GM18951 (cell line): ENCODE measurements at regions not wholly inside any gene's neighbourhood (a gene's known extent, or its start where the extent isn't known, plus 50 kb on each side); places are given as distances from the start of the nearest gene placed in this dataset.
"Not testable (repeated sequence)": the region's sequence is repeated elsewhere in the genome, so short reads cannot be mapped to it uniquely, and the experiment has no call there.

Experiments used
- POLR2A ChIP-seq: IDR thresholded peaks from 4 replicates; pipeline ENCODE4 v1.6.1; 2011; ENCODE audit warnings: mild to moderate bottlenecking; ENCODE audit not compliant: insufficient read length, insufficient read depth; ENCODE audit errors: extremely low read depth
- in situ Hi-C: fragments of 300-500 bp; cut with MboI; formaldehyde crosslinking; loops from one replicate; pipeline ENCODE4 v1.12.0; 2022; ENCODE audit warnings: low sequenced_read_pairs, mixed read lengths, inconsistent platforms; ENCODE audit not compliant: unreplicated experiment

GRCh38 chr3:26428992-26429391 is 193.6 kb upstream of the LRRC3B start:
- in situ Hi-C loops: no loop called here
- TF ChIP-seq POLR2A: no peak

- in situ Hi-C loops: no loop called here
Measured at GRCh38 chr3:26437678-26438077, 184.9 kb upstream of the LRRC3B start.

GRCh38 chr3:26438325-26438940 is 184.1 kb upstream of the LRRC3B start:
- TF ChIP-seq POLR2A: no peak
- in situ Hi-C loops: no loop called here

More at GRCh38 chr3:26437678-26438077, 184.9 kb upstream of the LRRC3B start:
- no peak for TF ChIP-seq POLR2A

- TF ChIP-seq POLR2A: no peak
- in situ Hi-C loops: no loop called here
Measured at GRCh38 chr3:26438981-26439884, 183.3 kb upstream of the LRRC3B start.

GRCh38 chr3:26449996-26450395 is 172.6 kb upstream of the LRRC3B start:
- in situ Hi-C loops: no loop called here
- TF ChIP-seq POLR2A: no peak

DNA sequence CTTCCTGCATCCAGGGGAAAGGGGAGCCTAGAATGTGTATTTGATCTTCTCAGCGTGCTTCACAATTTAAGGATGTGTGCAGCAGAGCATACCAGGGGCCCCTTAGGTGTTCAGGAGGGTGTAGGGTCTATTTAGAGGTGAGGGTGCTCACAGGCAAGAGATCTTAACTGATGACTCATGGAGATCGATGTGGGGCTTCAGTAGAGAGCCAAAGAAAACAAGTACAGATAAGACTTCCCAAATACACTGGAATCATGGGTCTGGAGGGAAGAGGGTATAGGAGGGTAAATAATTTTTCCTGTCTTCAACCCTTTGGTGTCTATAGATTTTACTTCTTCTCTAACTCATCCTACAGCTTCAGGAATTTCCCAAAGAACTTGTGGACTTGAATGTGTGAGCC is 170.2 kb upstream of the LRRC3B start:
- in situ Hi-C loops: no loop called here

DNA sequence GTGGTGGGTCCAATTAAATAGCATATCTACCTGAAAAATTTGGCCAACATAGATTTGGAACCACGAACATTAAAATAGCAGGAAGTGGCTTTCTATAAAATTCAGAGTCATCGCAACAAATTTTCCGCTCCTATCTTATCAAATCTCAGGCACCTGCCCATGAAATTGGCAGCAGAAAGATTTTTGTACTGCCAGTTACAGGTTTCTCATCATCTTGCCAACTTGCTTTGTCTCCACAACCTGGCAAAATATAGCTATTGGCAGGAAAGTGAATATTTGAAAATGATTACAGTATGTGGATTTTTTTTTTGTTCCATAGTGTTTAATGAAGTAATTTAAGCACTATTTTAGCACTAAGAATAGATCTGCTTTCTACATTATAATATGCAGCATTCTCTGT is 161.6 kb upstream of the LRRC3B start:
- in situ Hi-C loops: no loop called here
- TF ChIP-seq POLR2A: no peak

More for the DNA sequence above, 170.2 kb upstream of the LRRC3B start:
- no peak for TF ChIP-seq POLR2A

- in situ Hi-C loops: no loop called here
- no peak for TF ChIP-seq POLR2A
Measured at GRCh38 chr3:26472345-26472744, 150.2 kb upstream of the LRRC3B start.

DNA sequence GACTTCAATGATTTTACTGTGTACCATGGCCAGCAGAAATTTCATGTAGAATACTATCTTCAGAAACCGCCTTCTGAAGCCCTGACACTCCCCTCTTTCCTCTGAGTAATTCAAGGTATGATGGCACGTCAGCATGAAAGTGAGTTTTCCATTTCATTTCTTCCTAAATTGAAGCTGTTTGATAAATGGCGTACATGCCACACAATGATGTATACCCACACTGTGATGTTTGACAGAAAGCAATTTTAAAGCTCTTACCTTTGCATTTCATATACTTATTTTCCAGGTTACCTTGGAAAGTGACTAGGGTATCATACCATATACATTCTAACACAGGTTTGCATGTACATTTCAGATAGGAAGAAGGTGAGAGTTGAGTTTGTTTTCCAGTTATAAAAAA is 147.9 kb upstream of the LRRC3B start:
- in situ Hi-C loops: no loop called here
- no peak for TF ChIP-seq POLR2A

GRCh38 chr3:26480377-26480776 is 142.2 kb upstream of the LRRC3B start:
- in situ Hi-C loops: no loop called here
- TF ChIP-seq POLR2A: no peak

GRCh38 chr3:26484140-26484539 is 138.4 kb upstream of the LRRC3B start:
- in situ Hi-C loops: no loop called here
- no peak for TF ChIP-seq POLR2A

DNA sequence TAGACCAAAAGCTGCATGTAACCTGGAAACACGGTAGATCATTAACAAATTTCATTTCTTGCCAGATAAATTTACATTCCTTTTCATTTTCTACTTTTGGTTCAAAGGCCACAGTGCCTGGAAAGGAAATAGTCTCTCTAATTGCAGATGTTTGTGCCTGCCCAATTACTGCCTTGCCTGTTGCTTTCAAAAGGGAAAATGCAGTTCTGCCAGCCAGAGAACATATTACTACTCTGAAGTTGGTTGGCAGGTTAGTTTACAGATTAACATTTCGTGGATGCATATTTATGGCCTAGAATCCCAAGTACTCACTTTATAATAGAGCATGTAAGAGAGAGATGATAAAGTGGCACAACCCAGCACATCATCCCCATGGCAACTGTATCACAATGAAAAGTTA is 124.3 kb upstream of the LRRC3B start:
- no peak for TF ChIP-seq POLR2A
- in situ Hi-C loops: no loop called here

DNA sequence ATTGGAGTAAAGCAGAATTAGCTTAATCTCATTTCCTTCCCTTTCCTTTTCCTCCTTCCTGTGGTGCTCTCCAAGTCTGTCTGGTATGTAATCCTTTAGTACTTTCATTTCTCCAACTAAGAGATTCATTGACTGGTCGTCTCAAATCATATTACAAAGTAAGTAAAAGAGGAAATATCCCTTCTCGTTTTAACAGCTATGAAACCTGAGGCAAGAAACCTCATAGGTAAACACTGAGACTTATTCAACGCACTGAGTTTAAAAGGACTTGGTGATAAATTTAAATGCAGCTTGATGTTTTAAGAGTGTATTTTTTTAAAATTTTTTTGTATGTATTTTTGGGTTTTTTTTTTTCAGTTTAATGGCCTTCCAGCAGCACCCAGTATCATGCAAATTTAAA is 117.2 kb upstream of the LRRC3B start:
- in situ Hi-C loops: no loop called here
- TF ChIP-seq POLR2A: no peak

DNA sequence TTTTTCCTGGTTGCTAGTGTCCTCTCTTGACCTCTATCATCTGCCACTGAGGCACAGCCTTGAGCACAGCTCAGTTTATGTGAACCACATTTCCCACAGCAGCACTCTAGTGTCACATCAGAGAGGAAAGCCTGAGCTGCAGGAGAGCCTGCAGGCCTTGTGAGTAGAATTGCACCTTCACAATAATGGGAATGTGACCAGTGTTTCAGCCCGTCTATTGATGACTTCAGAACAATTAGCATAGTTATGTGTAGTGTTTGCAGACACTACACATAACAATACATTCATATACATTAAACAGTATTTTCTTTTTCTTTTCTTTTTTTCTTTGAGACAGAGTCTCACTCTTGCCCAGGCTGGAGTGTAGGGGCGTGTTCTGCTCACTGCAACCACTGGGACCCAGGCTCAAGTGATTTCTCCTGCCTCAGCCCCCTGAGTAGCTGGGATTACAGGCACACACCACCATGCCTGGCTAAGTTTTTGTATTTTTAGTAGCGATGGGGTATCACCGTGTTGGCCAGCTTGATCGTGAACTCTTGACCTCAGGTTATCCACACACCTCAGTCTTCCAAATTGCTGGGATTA is 108.0 kb upstream of the LRRC3B start:
- in situ Hi-C loops: not testable (repeated sequence)
